GM23338 (cell line): ENCODE measurements at regions not wholly inside any gene's neighbourhood (a gene's known extent, or its start where the extent isn't known, plus 50 kb on each side); places are given as distances from the start of the nearest gene placed in this dataset.

ENCODE experiments used
- ATAC-seq: fragments of 200-7000 bp; cut with Tn5 transposase; 3 replicates; pipeline ENCODE4 v1.9.1; 2020
- DNase-seq: peaks from one replicate; pipeline ENCODE4 v3.0.0-alpha.2; 2015; ENCODE audit warnings: low spot score
- H2AFZ ChIP-seq: fragments of 200-600 bp; sonication (generic); 2 replicates; pipeline ENCODE4 v1.8.0; 2016; ENCODE audit warnings: antibody characterized with exemption, mild to moderate bottlenecking, moderate library complexity
- H3F3A ChIP-seq: fragments of 200-600 bp; sonication (generic); replicated peaks from 2 replicates; pipeline ENCODE4 v1.8.0; 2017; ENCODE audit warnings: antibody characterized with exemption, mixed run types, low read depth
- H3K27ac ChIP-seq: fragments of 200-600 bp; sonication (generic); 2 replicates; pipeline ENCODE4 v1.6.1; 2016; ENCODE audit warnings: low read depth
- H3K27me3 ChIP-seq: fragments of 200-600 bp; sonication (generic); 2 replicates; pipeline ENCODE4 v1.8.0; 2016; ENCODE audit warnings: mild to moderate bottlenecking, mixed run types, moderate library complexity; ENCODE audit not compliant: insufficient read depth
- H3K36me3 ChIP-seq: fragments of 200-600 bp; sonication (generic); 2 replicates; pipeline ENCODE4 v1.8.0; 2016; ENCODE audit warnings: mild to moderate bottlenecking; ENCODE audit not compliant: insufficient read depth
- H3K4me1 ChIP-seq: fragments of 200-600 bp; sonication (generic); 2 replicates; pipeline ENCODE4 v1.8.0; 2016; ENCODE audit warnings: mild to moderate bottlenecking, moderate library complexity; ENCODE audit not compliant: insufficient read depth
- H3K4me2 ChIP-seq: fragments of 200-600 bp; sonication (generic); 2 replicates; pipeline ENCODE4 v1.7.1; 2017; ENCODE audit warnings: mixed run types
- H3K4me3 ChIP-seq: fragments of 200-600 bp; sonication (generic); 2 replicates; pipeline ENCODE4 v1.6.1; 2016; ENCODE audit warnings: mixed run types
- H3K79me2 ChIP-seq: fragments of 200-600 bp; sonication (generic); replicated peaks from 2 replicates; pipeline ENCODE4 v1.8.0; 2017; ENCODE audit warnings: mild to moderate bottlenecking; ENCODE audit not compliant: insufficient read depth
- H3K9me2 ChIP-seq: fragments of 200-600 bp; sonication (generic); 2 replicates; pipeline ENCODE4 v1.8.0; 2017; ENCODE audit not compliant: insufficient read depth
- H4K20me1 ChIP-seq: fragments of 200-600 bp; sonication (generic); replicated peaks from 2 replicates; pipeline ENCODE4 v1.8.0; 2017; ENCODE audit warnings: mild to moderate bottlenecking; ENCODE audit not compliant: insufficient read depth
- H3K27ac Mint-ChIP-seq: 2 replicates; pipeline ENCODE4 v1.8.0; 2020; ENCODE audit warnings: inconsistent platforms, mild to moderate bottlenecking, moderate library complexity, mixed read lengths
- H3K27me3 Mint-ChIP-seq: 3 replicates; pipeline ENCODE4 v1.8.0; 2022; ENCODE audit warnings: low read depth, mild to moderate bottlenecking, moderate library complexity, mixed read lengths, inconsistent platforms; ENCODE audit not compliant: insufficient read depth, poor library complexity
- H3K36me3 Mint-ChIP-seq: 3 replicates; pipeline ENCODE4 v1.8.0; 2021; ENCODE audit warnings: low read depth, mild to moderate bottlenecking, inconsistent platforms, moderate library complexity, mixed read lengths
- H3K4me1 Mint-ChIP-seq: 3 replicates; pipeline ENCODE4 v1.8.0; 2020; ENCODE audit warnings: mild to moderate bottlenecking, inconsistent platforms, mixed read lengths
- H3K4me3 Mint-ChIP-seq: 3 replicates; pipeline ENCODE4 v1.8.0; 2021; ENCODE audit warnings: moderate library complexity, mild to moderate bottlenecking, inconsistent platforms, mixed read lengths
- H3K9me3 Mint-ChIP-seq: 3 replicates; pipeline ENCODE4 v1.8.0; 2020; ENCODE audit warnings: moderate library complexity, mild to moderate bottlenecking, inconsistent platforms, mixed read lengths
- CREB1 ChIP-seq: fragments of 250-450 bp; sonication (Bioruptor Pico); IDR thresholded peaks from 2 replicates; pipeline ENCODE4 v1.5.0; 2020; ENCODE audit warnings: low read depth, mild to moderate bottlenecking, moderate library complexity
- CTCF ChIP-seq, 2 experiments: fragments of 200-600 bp in 1 of 2; sonication (generic) in 1 of 2; conservative IDR thresholded peaks; 2 replicates each; pipeline versions ENCODE4 v1.5.1 to v1.6.1; 2016 to 2017; ENCODE audit warnings: antibody characterized with exemption in 2 of 2, low read depth in 2 of 2, mild to moderate bottlenecking in 2 of 2, moderate library complexity in 1 of 2
- ETS1 ChIP-seq: IDR thresholded peaks from 2 replicates; pipeline ENCODE4 v1.6.1; 2016; ENCODE audit warnings: antibody characterized with exemption
- JUNB ChIP-seq: IDR thresholded peaks from one replicate; pipeline ENCODE4 v1.6.1; 2016; ENCODE audit warnings: antibody characterized with exemption; ENCODE audit not compliant: unreplicated experiment
- NANOG ChIP-seq: IDR thresholded peaks from 2 replicates; pipeline ENCODE4 v1.6.1; 2016; ENCODE audit warnings: antibody characterized with exemption, borderline replicate concordance
- POLR2AphosphoS5 ChIP-seq: IDR thresholded peaks from 2 replicates; pipeline ENCODE4 v1.6.1; 2016; ENCODE audit warnings: antibody characterized with exemption, low read depth
- REST ChIP-seq: IDR thresholded peaks from one replicate; pipeline ENCODE4 v1.6.1; 2018; ENCODE audit warnings: antibody characterized with exemption; ENCODE audit not compliant: unreplicated experiment
- STAT1 ChIP-seq: IDR thresholded peaks from one replicate; pipeline ENCODE4 v1.6.1; 2016; ENCODE audit warnings: antibody characterized with exemption; ENCODE audit not compliant: unreplicated experiment
- ZNF114 ChIP-seq: fragments of 250-450 bp; sonication (Bioruptor Pico); IDR thresholded peaks from 2 replicates; pipeline ENCODE4 v1.5.0; 2020; ENCODE audit warnings: mild to moderate bottlenecking, moderate library complexity
- ZNF331 ChIP-seq: fragments of 250-450 bp; sonication (Bioruptor Pico); IDR thresholded peaks from 2 replicates; pipeline ENCODE4 v1.5.0; 2020; ENCODE audit warnings: low read depth, mild to moderate bottlenecking, moderate library complexity
- ZNF462 ChIP-seq: fragments of 250-450 bp; sonication (Bioruptor Pico); IDR thresholded peaks from 2 replicates; pipeline ENCODE4 v1.5.0; 2020; ENCODE audit warnings: mild to moderate bottlenecking, moderate library complexity

GRCh38 chr3:3606321-3606720 lies 192.9 kb upstream of the LRRN1 start:
- Histone ChIP-seq H3K27me3 (no peaks in the 10 kb centered on the region), H3K4me3 (no peak overlapping the region), H2AFZ (no peak overlapping the region), H3K36me3 (no peaks in the 10 kb centered on the region), H3K4me2 (no peak overlapping the region), H3K79me2 (no peaks in the 10 kb centered on the region), H3F3A (no peaks in the 10 kb centered on the region), H3K9me2 (peaks cover 6% of the 10 kb centered on the region), H3K4me1 (no peaks in the 10 kb centered on the region), H3K27ac (no peak overlapping the region), H4K20me1 (no peaks in the 10 kb centered on the region)
- no peak for DNase-seq
- H3K27me3 Mint-ChIP-seq, result peaks cover 2% of the 10 kb centered on the region
- no peak for ATAC-seq
- H3K4me1 Mint-ChIP-seq, result no peaks in the 10 kb centered on the region; the same call in 2 of the 3 replicates
- peaks cover 96% of the 10 kb centered on the region for H3K9me3 Mint-ChIP-seq
- H3K4me3 Mint-ChIP-seq, result no peak overlapping the region
- TF ChIP-seq REST, result no peak
- no peak for TF ChIP-seq ZNF462 (CRISPR knock-in tag)
- TF ChIP-seq NANOG, result no peak
- no peak for TF ChIP-seq POLR2AphosphoS5
- no peak for TF ChIP-seq ZNF114 (CRISPR knock-in tag)
- TF ChIP-seq JUNB, result no peak
- TF ChIP-seq STAT1, result no peak
- TF ChIP-seq CTCF (conservative IDR thresholded peaks at IDR 0.05; ENCODE audit: low read depth in 2 of 2), result no peak
- TF ChIP-seq ZNF331 (CRISPR knock-in tag), result no peak
- no peak for TF ChIP-seq CREB1 (CRISPR knock-in tag)
- no peak for TF ChIP-seq ETS1
- H3K36me3 Mint-ChIP-seq, result peaks cover 41% of the 10 kb centered on the region
- no peak overlapping the region for H3K27ac Mint-ChIP-seq
